ENCODE measurements at regions not wholly inside any gene's neighbourhood (a gene's known extent, or its start where the extent isn't known, plus 50 kb on each side); places are given as distances from the start of the nearest gene placed in this dataset.

- peak; percentile 48 to 54 for ATAC-seq
- Histone ChIP-seq H3K4me1 (no peaks in the 10 kb centered on the region), H3K27me3 (ENCODE audit: low read depth) (no peaks in the 10 kb centered on the region), H3K9me3 (no peaks in the 10 kb centered on the region), H3K36me3 (no peaks in the 10 kb centered on the region), H3K4me3 (no peak overlapping the region), H3K27ac (no peak overlapping the region)
- TF ChIP-seq CTCF (IDR thresholded peaks at IDR 0.05) = no peak
- intact Hi-C loops (cut with DNase I) = no loop called here
- no peak for DNase-seq
Observed at GRCh38 chr9:90018688-90019087, 413.9 kb downstream of the GADD45G start.

GRCh38 chr9:90019626-90020025 is 414.8 kb downstream of the GADD45G start:
- Histone ChIP-seq H3K27ac (no peak overlapping the region), H3K4me1 (peaks cover 5% of the 10 kb centered on the region), H3K36me3 (no peaks in the 10 kb centered on the region), H3K4me3 (no peak overlapping the region), H3K27me3 (ENCODE audit: low read depth) (no peaks in the 10 kb centered on the region), H3K9me3 (no peaks in the 10 kb centered on the region)
- no peak for TF ChIP-seq CTCF (IDR thresholded peaks at IDR 0.05)
- no peak for ATAC-seq
- intact Hi-C loops (cut with DNase I) = no loop called here
- DNase-seq = no peak

DNA sequence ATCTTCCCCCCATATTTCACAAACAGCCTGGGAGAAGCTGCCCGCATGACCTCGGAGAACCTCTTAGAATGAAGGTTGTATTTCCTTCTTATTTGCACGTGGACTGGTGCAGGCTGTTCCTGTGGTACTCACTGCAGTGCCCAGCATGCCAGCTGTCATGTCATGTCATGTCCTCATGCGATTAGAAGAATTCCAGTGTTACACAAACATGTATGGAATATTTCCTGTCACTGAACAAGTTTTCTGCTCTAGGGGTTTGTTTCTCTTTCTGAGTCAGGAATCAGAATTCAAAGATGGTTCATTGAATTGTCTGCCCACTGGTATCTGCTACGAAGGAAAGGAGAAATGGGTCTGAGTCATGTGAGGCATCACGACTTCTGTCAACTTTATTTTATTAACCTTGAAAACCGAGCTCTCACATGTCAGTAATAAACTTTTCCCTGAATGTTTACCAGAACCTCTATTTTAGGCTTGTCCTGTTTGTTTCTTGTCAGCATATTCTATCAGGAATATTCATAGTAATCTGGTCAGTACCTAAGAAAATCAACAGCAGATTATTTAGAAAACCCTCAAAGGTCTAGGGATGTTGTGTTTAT is 415.6 kb downstream of the GADD45G start:
- intact Hi-C loops (cut with DNase I) = no loop called here
- no peak for TF ChIP-seq CTCF (IDR thresholded peaks at IDR 0.05)
- Histone ChIP-seq H3K36me3 (no peaks in the 10 kb centered on the region), H3K27ac (no peak overlapping the region), H3K4me1 (peaks cover 5% of the 10 kb centered on the region), H3K27me3 (ENCODE audit: low read depth) (no peaks in the 10 kb centered on the region), H3K9me3 (no peaks in the 10 kb centered on the region), H3K4me3 (no peak overlapping the region)
- no peak for ATAC-seq
- no peak for DNase-seq

- no peaks in the 10 kb centered on the region for H3K27me3 ChIP-seq (ENCODE audit: low read depth)
- ATAC-seq (no peak), DNase-seq (no peak)
- peaks cover 5% of the 10 kb centered on the region for H3K4me1 ChIP-seq
- no peaks in the 10 kb centered on the region for H3K36me3 ChIP-seq
- intact Hi-C loops (cut with DNase I) = no loop called here
- no peak for TF ChIP-seq CTCF (IDR thresholded peaks at IDR 0.05)
- H3K9me3 ChIP-seq = no peaks in the 10 kb centered on the region
- H3K4me3 ChIP-seq = no peak overlapping the region
- H3K27ac ChIP-seq = no peak overlapping the region
Observed at GRCh38 chr9:90021216-90021906, 416.5 kb downstream of the GADD45G start.

GRCh38 chr9:90022474-90022873 is 417.7 kb downstream of the GADD45G start:
- DNase-seq = no peak
- intact Hi-C loops (cut with DNase I) = no loop called here

More at GRCh38 chr9:90022474-90022873, 417.7 kb downstream of the GADD45G start:
- Histone ChIP-seq H3K27me3 (ENCODE audit: low read depth) (no peaks in the 10 kb centered on the region), H3K4me1 (peaks cover 5% of the 10 kb centered on the region), H3K4me3 (no peak overlapping the region), H3K36me3 (no peaks in the 10 kb centered on the region), H3K9me3 (no peaks in the 10 kb centered on the region), H3K27ac (no peak overlapping the region)
- TF ChIP-seq CTCF (IDR thresholded peaks at IDR 0.05) = no peak
- ATAC-seq = no peak

Data from lower lobe of right lung (tissue), 2 donors.